RWPE1 (cell line): ENCODE measurements at regions not wholly inside any gene's neighbourhood (a gene's known extent, or its start where the extent isn't known, plus 50 kb on each side); places are given as distances from the start of the nearest gene placed in this dataset.
"Not testable (repeated sequence)": the region's sequence is repeated elsewhere in the genome, so short reads cannot be mapped to it uniquely, and the experiment has no call there.

Source experiments
- CTCF ChIA-PET: fragments of 350-600 bp; sonication (Branson Sonifier 250); formaldehyde crosslinking; extraction: SDS; loops from one replicate; lab custom pipeline; 2021; lab: Yijun Ruan, JAX
- POLR2A ChIA-PET: fragments of 400-600 bp; formaldehyde crosslinking; extraction: SDS; loops from one replicate; lab custom pipeline; 2020; ENCODE audit warnings: antibody characterized with exemption; ENCODE audit not compliant: low non-redundant PET; lab: Yijun Ruan, JAX
- DNase-seq: peaks from one replicate; pipeline ENCODE4 v3.0.0; 2012; ENCODE audit warnings: low spot score
- H3K27ac ChIP-seq: fragments of 450-650 bp; 2 replicates; pipeline ENCODE4 v1.5.1; 2017
- CTCF ChIP-seq: fragments of 450-650 bp; conservative IDR thresholded peaks from 2 replicates; pipeline ENCODE4 v1.5.1; 2017; ENCODE audit warnings: low read depth, mild to moderate bottlenecking

DNA sequence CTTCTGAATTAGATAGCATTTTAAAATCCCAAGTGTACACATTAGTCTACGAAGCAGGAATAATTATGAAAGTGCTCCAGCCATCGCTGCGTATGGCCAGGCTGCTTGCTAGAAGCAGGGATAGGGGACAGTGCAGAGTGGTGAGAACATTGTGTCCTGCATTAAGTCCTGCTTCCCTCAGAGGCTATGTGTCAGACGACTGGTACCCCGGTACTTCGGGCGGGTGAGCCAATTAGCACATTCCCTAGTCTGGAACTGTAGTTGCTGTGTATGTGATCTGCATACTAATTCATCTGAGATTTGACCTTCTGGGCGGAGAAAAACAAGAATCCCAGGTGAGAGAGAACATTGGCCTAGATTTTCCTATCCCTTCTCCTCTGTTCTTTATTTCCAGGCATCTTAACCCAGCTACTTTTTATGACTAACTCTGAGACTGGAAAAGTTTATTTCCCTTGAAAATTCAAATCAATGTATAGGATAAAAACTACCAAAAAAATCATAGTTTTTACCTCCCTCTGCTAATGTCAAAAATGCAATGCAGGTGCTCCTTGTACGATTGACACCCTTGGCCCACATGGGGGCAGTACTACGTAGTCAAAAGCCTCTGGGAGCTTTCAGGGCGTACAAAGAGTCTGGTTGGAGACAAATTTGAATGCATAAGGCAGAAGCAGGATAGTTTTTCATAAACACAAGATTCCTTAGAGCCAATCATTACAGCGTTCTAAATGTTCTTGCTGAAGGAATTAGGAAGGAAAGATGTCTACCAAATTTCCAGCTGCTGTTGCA lies 764.3 kb downstream of the NOVA1 start:
- TF ChIP-seq CTCF, result 0 out of 2 replicates have a peak, but pooled peaks have one; percentile 21
- no peak overlapping the region for H3K27ac ChIP-seq
- DNase-seq, result peak; percentile 4
- ChIA-PET POLR2A (no interaction called here), CTCF (interaction anchor here (0.7 to 1.8 kb wide), 2 partner anchors 14 to 739 kb away, joined by 3 read pairs; no protein-coding TSS in a partner anchor)

- H3K27ac ChIP-seq, result no peak overlapping the region
- CTCF ChIA-PET, result interaction anchor here (0.6 to 1.8 kb wide), 2 partner anchors 12 to 15 kb away, joined by 3 to 5 read pairs; no protein-coding TSS in a partner anchor
- no peak for TF ChIP-seq CTCF
- POLR2A ChIA-PET, result no interaction called here
- DNase-seq, result no peak
These were observed 765.2 kb downstream of the NOVA1 start for GRCh38 chr14:25832585-25832984.

DNA sequence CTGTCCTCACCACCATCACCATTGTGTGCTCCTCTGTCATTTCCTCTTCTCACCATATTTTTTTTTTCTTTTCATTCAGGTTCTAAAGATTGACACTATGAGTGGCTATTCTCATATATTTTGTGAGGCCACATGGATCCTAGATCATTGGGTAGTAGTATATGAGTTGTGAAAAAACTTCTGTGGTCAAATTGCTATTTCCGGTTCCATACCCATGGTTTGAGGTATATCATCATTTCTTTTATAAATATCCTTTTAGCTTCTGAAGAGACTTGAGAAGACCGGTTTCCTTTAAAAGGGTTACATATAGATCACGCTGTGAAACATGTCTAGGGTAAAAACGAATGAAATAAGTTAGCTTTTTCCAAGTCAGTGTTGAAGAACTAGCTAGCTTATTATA lies 769.3 kb downstream of the NOVA1 start:
- ChIA-PET CTCF (no interaction called here), POLR2A (no interaction called here)
- H3K27ac ChIP-seq, result no peak overlapping the region
- no peak for TF ChIP-seq CTCF
- DNase-seq, result no peak

DNA sequence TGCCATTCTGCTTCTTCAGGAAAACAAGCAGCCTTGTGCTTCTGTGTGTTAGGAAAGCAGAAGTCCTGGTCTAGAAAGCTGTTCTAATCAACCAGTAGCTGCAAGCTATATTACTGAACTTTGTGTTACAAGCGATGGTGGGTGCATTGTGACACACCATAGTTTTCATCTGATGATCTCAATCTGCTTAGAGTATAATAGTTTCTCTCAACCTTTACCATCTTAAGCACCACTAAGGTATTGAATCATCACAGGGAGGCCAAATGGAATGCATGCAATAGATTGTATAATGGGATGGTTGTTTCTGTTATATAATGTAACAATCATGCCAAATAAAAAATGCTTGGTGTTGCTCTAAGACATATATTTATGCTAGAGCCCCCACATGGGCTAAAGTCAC lies 771.7 kb downstream of the NOVA1 start:
- no peak for DNase-seq
- ChIA-PET CTCF (interaction anchor here (0.6 kb wide), 1 partner anchor 66 kb away, joined by 4 read pairs; no protein-coding TSS in a partner anchor), POLR2A (no interaction called here)
- TF ChIP-seq CTCF, result no peak
- no peak overlapping the region for H3K27ac ChIP-seq

DNA sequence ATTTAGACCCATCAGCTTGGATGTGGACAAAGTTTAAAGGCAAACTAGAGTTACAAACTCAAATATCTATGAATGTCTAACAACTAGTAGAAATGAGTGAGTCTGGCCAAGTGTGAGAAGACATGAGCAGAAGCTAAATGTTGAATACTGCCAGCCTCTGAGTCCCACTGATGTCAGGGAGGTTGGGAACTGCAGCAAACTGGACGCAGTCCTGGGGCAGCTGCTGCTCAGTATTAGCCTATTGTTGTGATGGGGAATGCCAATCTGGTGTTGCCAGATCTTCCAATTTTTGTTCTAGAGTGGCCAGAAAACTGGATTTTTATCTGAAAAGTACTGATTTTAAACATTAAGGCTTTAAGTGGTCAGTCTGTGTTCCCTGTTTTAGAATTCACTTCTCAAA lies 770.4 kb upstream of the STXBP6 start:
- CTCF ChIA-PET, result no interaction called here
- DNase-seq, result no peak
- POLR2A ChIA-PET, result no interaction called here
- TF ChIP-seq CTCF, result no peak
- no peak overlapping the region for H3K27ac ChIP-seq

- H3K27ac ChIP-seq, DNase-seq, CTCF ChIA-PET, POLR2A ChIA-PET: not testable (repeated sequence)
These were observed 764.7 kb upstream of the STXBP6 start for GRCh38 chr14:25814622-25815021.

GRCh38 chr14:25803386-25804018 lies 753.6 kb upstream of the STXBP6 start:
- ChIA-PET CTCF (no interaction called here), POLR2A (no interaction called here)
- no peak for DNase-seq
- no peak for TF ChIP-seq CTCF
- H3K27ac ChIP-seq, result no peak overlapping the region
